ENCODE measurements at regions not wholly inside any gene's neighbourhood (a gene's known extent, or its start where the extent isn't known, plus 50 kb on each side); places are given as distances from the start of the nearest gene placed in this dataset.
A peak's percentile ranks its signal among the peaks of the same experiment; 100 is the strongest.

GRCh38 chr17:54269881-54270280 is 447.2 kb downstream of the KIF2B start:
- H3K27ac ChIP-seq (ENCODE audit: poor library complexity, severe bottlenecking): peak overlapping the region; percentile 87
- H3K4me1 ChIP-seq (ENCODE audit: insufficient read depth, poor library complexity, severe bottlenecking): peaks cover 23% of the 10 kb centered on the region
- no peak overlapping the region for H3K4me3 ChIP-seq (ENCODE audit: severe bottlenecking)
- DNase-seq (ENCODE audit: low spot score) (no peak), ATAC-seq (ENCODE audit: low read depth) (peak; percentile 78)
- H3K27me3 ChIP-seq (ENCODE audit: insufficient read depth, poor library complexity, severe bottlenecking): no peaks in the 10 kb centered on the region
- H3K36me3 ChIP-seq (ENCODE audit: low read depth): no peaks in the 10 kb centered on the region
- H3K9me3 ChIP-seq (ENCODE audit: severe bottlenecking): peaks cover 7% of the 10 kb centered on the region
- no peak for TF ChIP-seq CTCF (IDR thresholded peaks at IDR 0.05; ENCODE audit: poor library complexity, severe bottlenecking)

DNA sequence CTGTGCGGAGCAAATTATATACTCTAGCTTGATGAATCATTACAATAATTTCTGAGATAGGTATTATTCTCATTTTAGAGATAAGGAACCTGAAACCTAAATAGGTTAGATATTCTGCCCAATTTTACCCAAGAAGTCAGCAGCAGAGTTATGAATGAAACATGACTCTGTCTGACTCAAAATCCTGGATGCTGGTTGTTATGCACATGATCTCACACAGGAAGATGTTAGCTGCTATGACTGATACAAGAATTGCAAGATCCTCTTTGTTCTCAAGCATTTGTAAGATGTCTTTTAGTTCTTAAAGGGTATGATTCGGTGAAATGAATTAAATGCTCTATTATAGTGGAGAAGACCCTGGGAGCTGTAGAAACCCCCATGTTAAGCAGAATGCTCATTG is 447.8 kb downstream of the KIF2B start:
- Histone ChIP-seq H3K4me3 (ENCODE audit: severe bottlenecking) (no peak overlapping the region), H3K36me3 (ENCODE audit: low read depth) (no peaks in the 10 kb centered on the region), H3K4me1 (ENCODE audit: insufficient read depth, poor library complexity, severe bottlenecking) (peaks cover 23% of the 10 kb centered on the region), H3K27me3 (ENCODE audit: insufficient read depth, poor library complexity, severe bottlenecking) (no peaks in the 10 kb centered on the region), H3K9me3 (ENCODE audit: severe bottlenecking) (peaks cover 4% of the 10 kb centered on the region), H3K27ac (ENCODE audit: poor library complexity, severe bottlenecking) (peak overlapping the region; percentile 87)
- ATAC-seq (ENCODE audit: low read depth) (peak; percentile 78), DNase-seq (ENCODE audit: low spot score) (no peak)
- TF ChIP-seq CTCF (IDR thresholded peaks at IDR 0.05; ENCODE audit: poor library complexity, severe bottlenecking): no peak

DNA sequence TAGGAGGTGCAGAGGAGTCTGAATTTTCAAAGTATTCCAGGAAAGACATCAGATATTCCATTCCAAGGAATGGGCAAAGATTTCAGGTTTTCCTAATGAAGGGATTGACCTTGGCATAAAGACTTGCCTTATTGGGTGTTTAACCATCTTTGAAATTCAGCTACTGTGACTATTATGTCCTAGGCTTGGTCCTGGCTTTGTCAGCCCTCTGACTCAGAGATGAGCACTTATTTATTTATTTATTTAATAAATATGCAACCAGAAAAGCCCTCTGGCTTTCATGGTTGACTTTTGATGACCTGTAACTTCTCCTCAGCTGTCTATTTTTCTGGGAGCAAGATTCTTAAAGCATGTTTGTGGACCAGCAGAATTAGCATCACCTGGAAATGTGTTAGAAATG is 455.1 kb downstream of the KIF2B start:
- Histone ChIP-seq H3K4me1 (ENCODE audit: insufficient read depth, poor library complexity, severe bottlenecking) (no peaks in the 10 kb centered on the region), H3K27ac (ENCODE audit: poor library complexity, severe bottlenecking) (no peak overlapping the region), H3K27me3 (ENCODE audit: insufficient read depth, poor library complexity, severe bottlenecking) (no peaks in the 10 kb centered on the region), H3K4me3 (ENCODE audit: severe bottlenecking) (no peak overlapping the region), H3K36me3 (ENCODE audit: low read depth) (no peaks in the 10 kb centered on the region), H3K9me3 (ENCODE audit: severe bottlenecking) (no peaks in the 10 kb centered on the region)
- DNase-seq (ENCODE audit: low spot score): no peak
- no peak for TF ChIP-seq CTCF (IDR thresholded peaks at IDR 0.05; ENCODE audit: poor library complexity, severe bottlenecking)
- ATAC-seq (ENCODE audit: low read depth): no peak

- Histone ChIP-seq H3K27me3 (ENCODE audit: insufficient read depth, poor library complexity, severe bottlenecking) (no peaks in the 10 kb centered on the region), H3K27ac (ENCODE audit: poor library complexity, severe bottlenecking) (no peak overlapping the region), H3K9me3 (ENCODE audit: severe bottlenecking) (peaks cover under 1% of the 10 kb centered on the region), H3K36me3 (ENCODE audit: low read depth) (no peaks in the 10 kb centered on the region), H3K4me3 (ENCODE audit: severe bottlenecking) (no peak overlapping the region), H3K4me1 (ENCODE audit: insufficient read depth, poor library complexity, severe bottlenecking) (peaks cover 6% of the 10 kb centered on the region)
- no peak for TF ChIP-seq CTCF (IDR thresholded peaks at IDR 0.05; ENCODE audit: poor library complexity, severe bottlenecking)
- DNase-seq (ENCODE audit: low spot score) (no peak), ATAC-seq (ENCODE audit: low read depth) (peak; percentile 25; the same call in 1 of the 3 replicates)
Measured at GRCh38 chr17:54280741-54281140, 458.0 kb downstream of the KIF2B start.

GRCh38 chr17:54282886-54283285 is 460.2 kb downstream of the KIF2B start:
- Histone ChIP-seq H3K4me3 (ENCODE audit: severe bottlenecking) (no peak overlapping the region), H3K36me3 (ENCODE audit: low read depth) (no peaks in the 10 kb centered on the region), H3K27me3 (ENCODE audit: insufficient read depth, poor library complexity, severe bottlenecking) (no peaks in the 10 kb centered on the region), H3K4me1 (ENCODE audit: insufficient read depth, poor library complexity, severe bottlenecking) (peaks cover 6% of the 10 kb centered on the region), H3K27ac (ENCODE audit: poor library complexity, severe bottlenecking) (no peak overlapping the region), H3K9me3 (ENCODE audit: severe bottlenecking) (peaks cover 3% of the 10 kb centered on the region)
- ATAC-seq (ENCODE audit: low read depth) (no peak), DNase-seq (ENCODE audit: low spot score) (no peak)
- no peak for TF ChIP-seq CTCF (IDR thresholded peaks at IDR 0.05; ENCODE audit: poor library complexity, severe bottlenecking)
